ENCODE measurements at regions not wholly inside any gene's neighbourhood (a gene's known extent, or its start where the extent isn't known, plus 50 kb on each side); places are given as distances from the start of the nearest gene placed in this dataset.

DNA sequence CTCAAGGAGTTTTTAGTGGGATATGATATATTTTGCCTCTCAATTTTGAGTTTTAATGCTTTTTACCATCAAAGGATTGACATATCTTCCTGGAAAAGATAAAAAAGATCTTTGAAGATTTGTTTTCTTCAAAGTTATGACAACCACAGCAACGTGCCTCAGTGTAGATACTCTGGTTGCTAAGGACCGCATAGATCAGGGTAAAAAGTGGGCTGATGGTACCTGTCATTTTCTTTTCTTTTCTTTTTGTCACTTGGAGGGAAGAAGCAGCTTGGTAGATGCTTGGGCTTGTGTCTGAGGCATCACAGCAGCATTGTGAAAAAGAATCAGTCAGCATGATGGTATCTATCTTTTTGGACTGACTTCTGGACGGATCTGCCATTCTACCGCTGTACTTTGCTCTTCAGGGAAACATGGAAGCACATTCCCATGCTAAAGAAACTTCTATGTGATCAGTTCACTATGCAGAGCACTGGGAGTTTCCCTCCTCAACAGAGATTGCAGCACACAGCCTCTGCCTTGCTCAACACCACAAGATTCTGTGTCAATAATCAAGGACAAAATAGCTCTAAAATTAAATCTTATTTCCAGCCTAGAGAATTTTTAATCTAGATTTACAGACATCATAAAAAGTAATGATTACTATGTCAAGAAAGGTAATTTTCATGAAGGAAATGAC lies 54.8 kb upstream of the SGK1 start:
- peak in 1 of 2 experiments; percentile 26 for DNase-seq (ENCODE audit: low read depth in 2 of 2)

- no peak for DNase-seq (ENCODE audit: low read depth in 2 of 2)
Measured at GRCh38 chr6:134368670-134369069, 50.8 kb upstream of the SGK1 start.
